WTC11 (cell line): ENCODE measurements at regions not wholly inside any gene's neighbourhood (a gene's known extent, or its start where the extent isn't known, plus 50 kb on each side); places are given as distances from the start of the nearest gene placed in this dataset.

Experiments used
- ATAC-seq: fragments of 200-7000 bp; cut with Tn5 transposase; 2 replicates; pipeline ENCODE4 v1.10.0; 2021; ENCODE audit warnings: mild to moderate bottlenecking, moderate library complexity
- CTCF ChIA-PET: fragments of 300-600 bp; sonication (Branson Sonifier 250); formaldehyde crosslinking; loops from one replicate; lab custom pipeline; 2021; ENCODE audit warnings: antibody characterized with exemption; lab: Charles Lee
- POLR2A ChIA-PET: fragments of 350-600 bp; sonication (Branson Sonifier 250); formaldehyde crosslinking; loops from one replicate; lab custom pipeline; 2021; ENCODE audit warnings: antibody characterized with exemption; lab: Charles Lee
- DNase-seq: peaks from one replicate; pipeline ENCODE4 v3.0.0; 2021; ENCODE audit warnings: low spot score
- H3K27ac Mint-ChIP-seq: 2 replicates; pipeline ENCODE4 v1.8.0; 2021; ENCODE audit warnings: mixed read lengths
- H3K27me3 Mint-ChIP-seq: 2 replicates; pipeline ENCODE4 v1.8.0; 2021; ENCODE audit warnings: low read depth, mild to moderate bottlenecking, moderate library complexity, mixed read lengths
- H3K36me3 Mint-ChIP-seq: 2 replicates; pipeline ENCODE4 v1.8.0; 2021; ENCODE audit warnings: mixed read lengths
- H3K4me1 Mint-ChIP-seq: 2 replicates; pipeline ENCODE4 v1.8.0; 2022; ENCODE audit warnings: mixed read lengths
- H3K4me3 Mint-ChIP-seq: 2 replicates; pipeline ENCODE4 v1.8.0; 2021; ENCODE audit warnings: mild to moderate bottlenecking, moderate library complexity, mixed read lengths
- H3K9me3 Mint-ChIP-seq: 2 replicates; pipeline ENCODE4 v1.8.0; 2021; ENCODE audit warnings: mixed read lengths
- ESRRA ChIP-seq: sonication (generic); formaldehyde crosslinking; IDR thresholded peaks from 2 replicates; pipeline ENCODE4 v1.8.1; 2022; ENCODE audit warnings: mild to moderate bottlenecking, missing genetic modification reagents, borderline replicate concordance
- IRF2 ChIP-seq: sonication (generic); formaldehyde crosslinking; IDR thresholded peaks from 2 replicates; pipeline ENCODE4 v1.8.0; 2022; ENCODE audit warnings: low read depth, missing genetic modification reagents, borderline replicate concordance
- KAT7 ChIP-seq: sonication (generic); formaldehyde crosslinking; IDR thresholded peaks from 2 replicates; pipeline ENCODE4 v1.8.1; 2023; ENCODE audit warnings: missing genetic modification reagents, mild to moderate bottlenecking, borderline replicate concordance
- SMAD4 ChIP-seq: sonication (generic); formaldehyde crosslinking; IDR thresholded peaks from 2 replicates; pipeline ENCODE4 v1.8.0; 2022; ENCODE audit warnings: mild to moderate bottlenecking, missing genetic modification reagents
- SOX15 ChIP-seq: fragments of 250-450 bp; sonication (Bioruptor Pico); IDR thresholded peaks from 2 replicates; pipeline ENCODE4 v1.9.0; 2021; ENCODE audit warnings: mild to moderate bottlenecking
- TEAD4 ChIP-seq: sonication (generic); formaldehyde crosslinking; IDR thresholded peaks from 2 replicates; pipeline ENCODE4 v1.8.0; 2022; ENCODE audit warnings: mild to moderate bottlenecking, missing genetic modification reagents
- ZNF317 ChIP-seq: sonication (generic); formaldehyde crosslinking; IDR thresholded peaks from 2 replicates; pipeline ENCODE4 v1.8.1; 2023; ENCODE audit warnings: low read depth, mild to moderate bottlenecking, moderate library complexity, missing genetic modification reagents, borderline replicate concordance
- ZNF416 ChIP-seq: fragments of 250-450 bp; sonication (Bioruptor Pico); IDR thresholded peaks from 2 replicates; pipeline ENCODE4 v1.9.0; 2021; ENCODE audit warnings: mild to moderate bottlenecking, inconsistent platforms
- TF ChIP-seq, protein P1 (sequence below): fragments of 250-450 bp; sonication (Bioruptor Pico); IDR thresholded peaks from 2 replicates; pipeline ENCODE4 v1.9.0; 2021; ENCODE audit warnings: mild to moderate bottlenecking
- TF ChIP-seq, protein P2 (sequence below): sonication (generic); formaldehyde crosslinking; IDR thresholded peaks from 2 replicates; pipeline ENCODE4 v1.8.0; 2023; ENCODE audit warnings: missing genetic modification reagents
- TF ChIP-seq, protein P3 (sequence below): sonication (generic); formaldehyde crosslinking; IDR thresholded peaks from 2 replicates; pipeline ENCODE4 v1.8.0; 2022; ENCODE audit warnings: mild to moderate bottlenecking, missing genetic modification reagents
- TF ChIP-seq, protein P4 (sequence below): sonication (generic); formaldehyde crosslinking; IDR thresholded peaks from 2 replicates; pipeline ENCODE4 v1.8.1; 2022; ENCODE audit warnings: mild to moderate bottlenecking, missing genetic modification reagents, moderate library complexity, borderline replicate concordance
- TF ChIP-seq, protein P5 (sequence below): sonication (generic); formaldehyde crosslinking; IDR thresholded peaks from 2 replicates; pipeline ENCODE4 v1.8.0; 2023; ENCODE audit warnings: missing genetic modification reagents, mild to moderate bottlenecking, borderline replicate concordance
- TF ChIP-seq, protein P6 (sequence below): fragments of 250-450 bp; sonication (Bioruptor Pico); IDR thresholded peaks from 2 replicates; pipeline ENCODE4 v2.1.2; 2022; ENCODE audit warnings: mild to moderate bottlenecking, moderate library complexity
- TF ChIP-seq, protein P7 (sequence below): fragments of 250-450 bp; sonication (Bioruptor Pico); IDR thresholded peaks from 2 replicates; pipeline ENCODE4 v1.9.0; 2021; ENCODE audit warnings: mild to moderate bottlenecking
- TF ChIP-seq, protein P8 (sequence below): sonication (generic); formaldehyde crosslinking; IDR thresholded peaks from 2 replicates; pipeline ENCODE4 v1.8.1; 2023; ENCODE audit warnings: mild to moderate bottlenecking, missing genetic modification reagents
- TF ChIP-seq, protein P9 (sequence below): sonication (generic); formaldehyde crosslinking; IDR thresholded peaks from 2 replicates; pipeline ENCODE4 v1.8.1; 2022; ENCODE audit warnings: mild to moderate bottlenecking, moderate library complexity, missing genetic modification reagents
- TF ChIP-seq, protein P10 (sequence below): sonication (generic); formaldehyde crosslinking; IDR thresholded peaks from 2 replicates; pipeline ENCODE4 v1.8.1; 2023; ENCODE audit warnings: mild to moderate bottlenecking, missing genetic modification reagents, moderate library complexity

DNA sequence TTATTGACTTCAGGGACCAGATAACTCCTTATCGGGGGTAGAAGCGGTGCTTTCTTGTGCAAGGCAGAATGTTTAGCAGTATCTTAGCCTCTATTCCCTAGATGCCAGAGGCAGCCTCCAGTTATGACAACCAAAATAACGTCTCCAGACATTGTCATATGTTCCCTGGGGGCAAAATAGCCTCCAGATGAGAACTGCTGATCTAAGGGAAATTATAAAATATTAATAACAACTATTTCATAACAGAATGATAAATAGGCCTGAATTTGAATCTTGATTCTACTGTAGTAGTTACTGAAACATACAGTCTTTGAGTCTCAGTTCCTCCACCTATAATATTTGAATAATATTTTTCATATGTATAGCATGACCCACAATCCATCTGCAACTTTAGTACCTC, 1431.3 kb downstream of the ZPLD1 start (continued):
- TF ChIP-seq, protein P1, sequence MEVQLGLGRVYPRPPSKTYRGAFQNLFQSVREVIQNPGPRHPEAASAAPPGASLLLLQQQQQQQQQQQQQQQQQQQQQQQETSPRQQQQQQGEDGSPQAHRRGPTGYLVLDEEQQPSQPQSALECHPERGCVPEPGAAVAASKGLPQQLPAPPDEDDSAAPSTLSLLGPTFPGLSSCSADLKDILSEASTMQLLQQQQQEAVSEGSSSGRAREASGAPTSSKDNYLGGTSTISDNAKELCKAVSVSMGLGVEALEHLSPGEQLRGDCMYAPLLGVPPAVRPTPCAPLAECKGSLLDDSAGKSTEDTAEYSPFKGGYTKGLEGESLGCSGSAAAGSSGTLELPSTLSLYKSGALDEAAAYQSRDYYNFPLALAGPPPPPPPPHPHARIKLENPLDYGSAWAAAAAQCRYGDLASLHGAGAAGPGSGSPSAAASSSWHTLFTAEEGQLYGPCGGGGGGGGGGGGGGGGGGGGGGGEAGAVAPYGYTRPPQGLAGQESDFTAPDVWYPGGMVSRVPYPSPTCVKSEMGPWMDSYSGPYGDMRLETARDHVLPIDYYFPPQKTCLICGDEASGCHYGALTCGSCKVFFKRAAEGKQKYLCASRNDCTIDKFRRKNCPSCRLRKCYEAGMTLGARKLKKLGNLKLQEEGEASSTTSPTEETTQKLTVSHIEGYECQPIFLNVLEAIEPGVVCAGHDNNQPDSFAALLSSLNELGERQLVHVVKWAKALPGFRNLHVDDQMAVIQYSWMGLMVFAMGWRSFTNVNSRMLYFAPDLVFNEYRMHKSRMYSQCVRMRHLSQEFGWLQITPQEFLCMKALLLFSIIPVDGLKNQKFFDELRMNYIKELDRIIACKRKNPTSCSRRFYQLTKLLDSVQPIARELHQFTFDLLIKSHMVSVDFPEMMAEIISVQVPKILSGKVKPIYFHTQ (CRISPR knock-in tag) = no peak
- TF ChIP-seq, protein P2, sequence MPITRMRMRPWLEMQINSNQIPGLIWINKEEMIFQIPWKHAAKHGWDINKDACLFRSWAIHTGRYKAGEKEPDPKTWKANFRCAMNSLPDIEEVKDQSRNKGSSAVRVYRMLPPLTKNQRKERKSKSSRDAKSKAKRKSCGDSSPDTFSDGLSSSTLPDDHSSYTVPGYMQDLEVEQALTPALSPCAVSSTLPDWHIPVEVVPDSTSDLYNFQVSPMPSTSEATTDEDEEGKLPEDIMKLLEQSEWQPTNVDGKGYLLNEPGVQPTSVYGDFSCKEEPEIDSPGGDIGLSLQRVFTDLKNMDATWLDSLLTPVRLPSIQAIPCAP (CRISPR knock-in tag) = no peak
- TF ChIP-seq, protein P3, sequence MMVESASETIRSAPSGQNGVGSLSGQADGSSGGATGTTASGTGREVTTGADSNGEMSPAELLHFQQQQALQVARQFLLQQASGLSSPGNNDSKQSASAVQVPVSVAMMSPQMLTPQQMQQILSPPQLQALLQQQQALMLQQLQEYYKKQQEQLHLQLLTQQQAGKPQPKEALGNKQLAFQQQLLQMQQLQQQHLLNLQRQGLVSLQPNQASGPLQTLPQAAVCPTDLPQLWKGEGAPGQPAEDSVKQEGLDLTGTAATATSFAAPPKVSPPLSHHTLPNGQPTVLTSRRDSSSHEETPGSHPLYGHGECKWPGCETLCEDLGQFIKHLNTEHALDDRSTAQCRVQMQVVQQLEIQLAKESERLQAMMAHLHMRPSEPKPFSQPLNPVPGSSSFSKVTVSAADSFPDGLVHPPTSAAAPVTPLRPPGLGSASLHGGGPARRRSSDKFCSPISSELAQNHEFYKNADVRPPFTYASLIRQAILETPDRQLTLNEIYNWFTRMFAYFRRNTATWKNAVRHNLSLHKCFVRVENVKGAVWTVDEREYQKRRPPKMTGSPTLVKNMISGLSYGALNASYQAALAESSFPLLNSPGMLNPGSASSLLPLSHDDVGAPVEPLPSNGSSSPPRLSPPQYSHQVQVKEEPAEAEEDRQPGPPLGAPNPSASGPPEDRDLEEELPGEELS (CRISPR knock-in tag) = no peak
- TF ChIP-seq, protein P4, sequence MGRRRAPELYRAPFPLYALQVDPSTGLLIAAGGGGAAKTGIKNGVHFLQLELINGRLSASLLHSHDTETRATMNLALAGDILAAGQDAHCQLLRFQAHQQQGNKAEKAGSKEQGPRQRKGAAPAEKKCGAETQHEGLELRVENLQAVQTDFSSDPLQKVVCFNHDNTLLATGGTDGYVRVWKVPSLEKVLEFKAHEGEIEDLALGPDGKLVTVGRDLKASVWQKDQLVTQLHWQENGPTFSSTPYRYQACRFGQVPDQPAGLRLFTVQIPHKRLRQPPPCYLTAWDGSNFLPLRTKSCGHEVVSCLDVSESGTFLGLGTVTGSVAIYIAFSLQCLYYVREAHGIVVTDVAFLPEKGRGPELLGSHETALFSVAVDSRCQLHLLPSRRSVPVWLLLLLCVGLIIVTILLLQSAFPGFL (CRISPR knock-in tag) = no peak
- TF ChIP-seq, protein P5, sequence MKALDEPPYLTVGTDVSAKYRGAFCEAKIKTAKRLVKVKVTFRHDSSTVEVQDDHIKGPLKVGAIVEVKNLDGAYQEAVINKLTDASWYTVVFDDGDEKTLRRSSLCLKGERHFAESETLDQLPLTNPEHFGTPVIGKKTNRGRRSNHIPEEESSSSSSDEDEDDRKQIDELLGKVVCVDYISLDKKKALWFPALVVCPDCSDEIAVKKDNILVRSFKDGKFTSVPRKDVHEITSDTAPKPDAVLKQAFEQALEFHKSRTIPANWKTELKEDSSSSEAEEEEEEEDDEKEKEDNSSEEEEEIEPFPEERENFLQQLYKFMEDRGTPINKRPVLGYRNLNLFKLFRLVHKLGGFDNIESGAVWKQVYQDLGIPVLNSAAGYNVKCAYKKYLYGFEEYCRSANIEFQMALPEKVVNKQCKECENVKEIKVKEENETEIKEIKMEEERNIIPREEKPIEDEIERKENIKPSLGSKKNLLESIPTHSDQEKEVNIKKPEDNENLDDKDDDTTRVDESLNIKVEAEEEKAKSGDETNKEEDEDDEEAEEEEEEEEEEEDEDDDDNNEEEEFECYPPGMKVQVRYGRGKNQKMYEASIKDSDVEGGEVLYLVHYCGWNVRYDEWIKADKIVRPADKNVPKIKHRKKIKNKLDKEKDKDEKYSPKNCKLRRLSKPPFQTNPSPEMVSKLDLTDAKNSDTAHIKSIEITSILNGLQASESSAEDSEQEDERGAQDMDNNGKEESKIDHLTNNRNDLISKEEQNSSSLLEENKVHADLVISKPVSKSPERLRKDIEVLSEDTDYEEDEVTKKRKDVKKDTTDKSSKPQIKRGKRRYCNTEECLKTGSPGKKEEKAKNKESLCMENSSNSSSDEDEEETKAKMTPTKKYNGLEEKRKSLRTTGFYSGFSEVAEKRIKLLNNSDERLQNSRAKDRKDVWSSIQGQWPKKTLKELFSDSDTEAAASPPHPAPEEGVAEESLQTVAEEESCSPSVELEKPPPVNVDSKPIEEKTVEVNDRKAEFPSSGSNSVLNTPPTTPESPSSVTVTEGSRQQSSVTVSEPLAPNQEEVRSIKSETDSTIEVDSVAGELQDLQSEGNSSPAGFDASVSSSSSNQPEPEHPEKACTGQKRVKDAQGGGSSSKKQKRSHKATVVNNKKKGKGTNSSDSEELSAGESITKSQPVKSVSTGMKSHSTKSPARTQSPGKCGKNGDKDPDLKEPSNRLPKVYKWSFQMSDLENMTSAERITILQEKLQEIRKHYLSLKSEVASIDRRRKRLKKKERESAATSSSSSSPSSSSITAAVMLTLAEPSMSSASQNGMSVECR (CRISPR knock-in tag) = no peak
- TF ChIP-seq IRF2 (CRISPR knock-in tag) = no peak
- no peak for TF ChIP-seq SMAD4
- TF ChIP-seq, protein P6, sequence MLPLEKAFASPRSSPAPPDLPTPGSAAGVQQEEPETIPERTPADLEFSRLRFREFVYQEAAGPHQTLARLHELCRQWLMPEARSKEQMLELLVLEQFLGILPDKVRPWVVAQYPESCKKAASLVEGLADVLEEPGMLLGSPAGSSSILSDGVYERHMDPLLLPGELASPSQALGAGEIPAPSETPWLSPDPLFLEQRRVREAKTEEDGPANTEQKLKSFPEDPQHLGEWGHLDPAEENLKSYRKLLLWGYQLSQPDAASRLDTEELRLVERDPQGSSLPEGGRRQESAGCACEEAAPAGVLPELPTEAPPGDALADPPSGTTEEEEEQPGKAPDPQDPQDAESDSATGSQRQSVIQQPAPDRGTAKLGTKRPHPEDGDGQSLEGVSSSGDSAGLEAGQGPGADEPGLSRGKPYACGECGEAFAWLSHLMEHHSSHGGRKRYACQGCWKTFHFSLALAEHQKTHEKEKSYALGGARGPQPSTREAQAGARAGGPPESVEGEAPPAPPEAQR = no peak
- TF ChIP-seq, protein P7, sequence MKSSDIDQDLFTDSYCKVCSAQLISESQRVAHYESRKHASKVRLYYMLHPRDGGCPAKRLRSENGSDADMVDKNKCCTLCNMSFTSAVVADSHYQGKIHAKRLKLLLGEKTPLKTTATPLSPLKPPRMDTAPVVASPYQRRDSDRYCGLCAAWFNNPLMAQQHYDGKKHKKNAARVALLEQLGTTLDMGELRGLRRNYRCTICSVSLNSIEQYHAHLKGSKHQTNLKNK (CRISPR knock-in tag) = no peak

DNA sequence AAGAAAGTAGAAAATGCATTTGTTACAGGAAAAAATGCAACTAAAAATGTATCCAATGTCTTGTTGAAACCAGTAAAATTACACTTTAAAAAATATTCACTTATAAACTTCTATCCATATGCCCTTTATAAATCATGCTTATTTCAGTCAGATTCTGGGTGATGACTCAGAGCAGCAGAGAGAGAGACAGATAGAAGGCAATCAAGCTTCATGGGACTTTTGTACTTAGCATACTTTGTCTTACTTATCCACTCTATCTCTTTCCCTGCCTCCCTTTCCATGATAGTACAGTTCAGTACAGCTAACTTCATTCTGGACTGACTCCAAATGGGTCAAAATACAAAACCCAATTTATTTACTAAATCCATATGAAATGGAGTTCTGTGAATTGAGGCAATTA, 1438.2 kb downstream of the ZPLD1 start:
- H3K4me3 Mint-ChIP-seq = no peak overlapping the region
- no peak for ATAC-seq
- no peaks in the 10 kb centered on the region for H3K27me3 Mint-ChIP-seq
- ChIA-PET POLR2A (no interaction called here), CTCF (no interaction called here)
- H3K36me3 Mint-ChIP-seq = no peaks in the 10 kb centered on the region
- H3K27ac Mint-ChIP-seq = no peak overlapping the region
- DNase-seq = no peak
- H3K4me1 Mint-ChIP-seq = no peaks in the 10 kb centered on the region
- H3K9me3 Mint-ChIP-seq = no peaks in the 10 kb centered on the region
- TF ChIP-seq TEAD4 (CRISPR knock-in tag) (no peak), ESRRA (CRISPR knock-in tag) (no peak), SOX15 (no peak), ZNF317 (no peak), ZNF416 (CRISPR knock-in tag) (no peak), KAT7 (CRISPR knock-in tag) (no peak)
- TF ChIP-seq, protein P2 (CRISPR knock-in tag) = no peak
- TF ChIP-seq, protein P8, sequence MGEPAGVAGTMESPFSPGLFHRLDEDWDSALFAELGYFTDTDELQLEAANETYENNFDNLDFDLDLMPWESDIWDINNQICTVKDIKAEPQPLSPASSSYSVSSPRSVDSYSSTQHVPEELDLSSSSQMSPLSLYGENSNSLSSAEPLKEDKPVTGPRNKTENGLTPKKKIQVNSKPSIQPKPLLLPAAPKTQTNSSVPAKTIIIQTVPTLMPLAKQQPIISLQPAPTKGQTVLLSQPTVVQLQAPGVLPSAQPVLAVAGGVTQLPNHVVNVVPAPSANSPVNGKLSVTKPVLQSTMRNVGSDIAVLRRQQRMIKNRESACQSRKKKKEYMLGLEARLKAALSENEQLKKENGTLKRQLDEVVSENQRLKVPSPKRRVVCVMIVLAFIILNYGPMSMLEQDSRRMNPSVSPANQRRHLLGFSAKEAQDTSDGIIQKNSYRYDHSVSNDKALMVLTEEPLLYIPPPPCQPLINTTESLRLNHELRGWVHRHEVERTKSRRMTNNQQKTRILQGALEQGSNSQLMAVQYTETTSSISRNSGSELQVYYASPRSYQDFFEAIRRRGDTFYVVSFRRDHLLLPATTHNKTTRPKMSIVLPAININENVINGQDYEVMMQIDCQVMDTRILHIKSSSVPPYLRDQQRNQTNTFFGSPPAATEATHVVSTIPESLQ = no peak
- TF ChIP-seq, protein P9, sequence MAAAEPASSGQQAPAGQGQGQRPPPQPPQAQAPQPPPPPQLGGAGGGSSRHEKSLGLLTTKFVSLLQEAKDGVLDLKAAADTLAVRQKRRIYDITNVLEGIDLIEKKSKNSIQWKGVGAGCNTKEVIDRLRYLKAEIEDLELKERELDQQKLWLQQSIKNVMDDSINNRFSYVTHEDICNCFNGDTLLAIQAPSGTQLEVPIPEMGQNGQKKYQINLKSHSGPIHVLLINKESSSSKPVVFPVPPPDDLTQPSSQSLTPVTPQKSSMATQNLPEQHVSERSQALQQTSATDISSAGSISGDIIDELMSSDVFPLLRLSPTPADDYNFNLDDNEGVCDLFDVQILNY = no peak
- TF ChIP-seq, protein P10, sequence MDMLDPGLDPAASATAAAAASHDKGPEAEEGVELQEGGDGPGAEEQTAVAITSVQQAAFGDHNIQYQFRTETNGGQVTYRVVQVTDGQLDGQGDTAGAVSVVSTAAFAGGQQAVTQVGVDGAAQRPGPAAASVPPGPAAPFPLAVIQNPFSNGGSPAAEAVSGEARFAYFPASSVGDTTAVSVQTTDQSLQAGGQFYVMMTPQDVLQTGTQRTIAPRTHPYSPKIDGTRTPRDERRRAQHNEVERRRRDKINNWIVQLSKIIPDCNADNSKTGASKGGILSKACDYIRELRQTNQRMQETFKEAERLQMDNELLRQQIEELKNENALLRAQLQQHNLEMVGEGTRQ (CRISPR knock-in tag) = no peak
